CD4-positive, alpha-beta T cell treated with Interleukin-6 at 100 ng/mL for 8 hours (primary cell): ENCODE measurements at regions not wholly inside any gene's neighbourhood (a gene's known extent, or its start where the extent isn't known, plus 50 kb on each side); places are given as distances from the start of the nearest gene placed in this dataset.

Experiments used
- DNase-seq: peaks from one replicate; pipeline ENCODE4 v3.0.0-alpha.2; 2020; ENCODE audit warnings: mixed read lengths, low spot score

- no peak for DNase-seq
Observed at GRCh38 chr12:89098441-89099112, 253.7 kb downstream of the DUSP6 start.

- DNase-seq: no peak
Observed at GRCh38 chr12:89092297-89092696, 260.0 kb downstream of the DUSP6 start.

- DNase-seq: no peak
Observed at GRCh38 chr12:89091293-89091841, 260.9 kb downstream of the DUSP6 start.

GRCh38 chr12:89089264-89089663 is 263.0 kb downstream of the DUSP6 start:
- no peak for DNase-seq

- no peak for DNase-seq
Observed at GRCh38 chr12:89087876-89088275, 264.4 kb downstream of the DUSP6 start.

- no peak for DNase-seq
Observed at GRCh38 chr12:89087149-89087825, 265.0 kb downstream of the DUSP6 start.

- no peak for DNase-seq
Observed at GRCh38 chr12:89085421-89085820, 266.9 kb downstream of the DUSP6 start.

- DNase-seq: no peak
Observed at GRCh38 chr12:89084751-89085150, 267.6 kb downstream of the DUSP6 start.

- no peak for DNase-seq
Observed at GRCh38 chr12:89083491-89083890, 268.8 kb downstream of the DUSP6 start.

GRCh38 chr12:89082370-89082753 is 269.9 kb downstream of the DUSP6 start:
- DNase-seq: no peak

- DNase-seq: no peak
Observed at GRCh38 chr12:89081719-89082369, 270.5 kb downstream of the DUSP6 start.

GRCh38 chr12:89080793-89081465 is 271.4 kb downstream of the DUSP6 start:
- DNase-seq: no peak

GRCh38 chr12:89075880-89076540 is 276.3 kb downstream of the DUSP6 start:
- no peak for DNase-seq

GRCh38 chr12:89073659-89074058 is 278.6 kb downstream of the DUSP6 start:
- no peak for DNase-seq

- DNase-seq: no peak
Observed at GRCh38 chr12:89073027-89073398, 279.3 kb downstream of the DUSP6 start.

GRCh38 chr12:89072294-89073026 is 279.8 kb downstream of the DUSP6 start:
- no peak for DNase-seq

- no peak for DNase-seq
Observed at GRCh38 chr12:89070603-89071002, 281.7 kb downstream of the DUSP6 start.

- no peak for DNase-seq
Observed at GRCh38 chr12:89069431-89069830, 282.9 kb downstream of the DUSP6 start.

GRCh38 chr12:89067421-89068187 is 284.7 kb downstream of the DUSP6 start:
- no peak for DNase-seq

GRCh38 chr12:89064780-89065179 is 287.5 kb downstream of the DUSP6 start:
- DNase-seq: no peak

GRCh38 chr12:89064151-89064550 is 288.1 kb downstream of the DUSP6 start:
- no peak for DNase-seq
